H1 (cell line): ENCODE measurements at regions not wholly inside any gene's neighbourhood (a gene's known extent, or its start where the extent isn't known, plus 50 kb on each side); places are given as distances from the start of the nearest gene placed in this dataset.

Experiments
- FOSL1 ChIP-seq: IDR thresholded peaks from 2 replicates; pipeline ENCODE4 v1.6.1; 2011; ENCODE audit warnings: mild to moderate bottlenecking, low read depth, low read length, moderate library complexity; ENCODE audit not compliant: insufficient read depth
- GABPA ChIP-seq: IDR thresholded peaks from 2 replicates; pipeline ENCODE4 v1.6.1; 2011; ENCODE audit warnings: mild to moderate bottlenecking, low read length, moderate library complexity, borderline replicate concordance; ENCODE audit not compliant: insufficient read depth
- KDM1A ChIP-seq: fragments of 200-600, 300-600 bp; sonication (generic); IDR thresholded peaks from 2 replicates; pipeline ENCODE4 v1.7.1; 2016; ENCODE audit warnings: mild to moderate bottlenecking, low read length, borderline replicate concordance
- KDM5A ChIP-seq: fragments of 200-600 bp; IDR thresholded peaks from 2 replicates; pipeline ENCODE4 v1.7.1; 2012; ENCODE audit warnings: mild to moderate bottlenecking, low read length, inconsistent platforms, mixed read lengths
- POLR2A ChIP-seq, 2 experiments: IDR thresholded peaks; 1 replicate in 1 of 2; 2 replicates in 1 of 2; pipeline ENCODE4 v1.6.1; 2011; ENCODE audit warnings: low read depth in 2 of 2, low read length in 2 of 2, mild to moderate bottlenecking in 2 of 2; ENCODE audit errors: control extremely low read depth in 1 of 2
- SP1 ChIP-seq: IDR thresholded peaks from 2 replicates; pipeline ENCODE4 v1.6.1; 2011; ENCODE audit warnings: low read depth, low read length
- TEAD4 ChIP-seq: IDR thresholded peaks from 2 replicates; pipeline ENCODE4 v1.6.1; 2012; ENCODE audit warnings: low read depth, low read length, inconsistent platforms, mixed read lengths

DNA sequence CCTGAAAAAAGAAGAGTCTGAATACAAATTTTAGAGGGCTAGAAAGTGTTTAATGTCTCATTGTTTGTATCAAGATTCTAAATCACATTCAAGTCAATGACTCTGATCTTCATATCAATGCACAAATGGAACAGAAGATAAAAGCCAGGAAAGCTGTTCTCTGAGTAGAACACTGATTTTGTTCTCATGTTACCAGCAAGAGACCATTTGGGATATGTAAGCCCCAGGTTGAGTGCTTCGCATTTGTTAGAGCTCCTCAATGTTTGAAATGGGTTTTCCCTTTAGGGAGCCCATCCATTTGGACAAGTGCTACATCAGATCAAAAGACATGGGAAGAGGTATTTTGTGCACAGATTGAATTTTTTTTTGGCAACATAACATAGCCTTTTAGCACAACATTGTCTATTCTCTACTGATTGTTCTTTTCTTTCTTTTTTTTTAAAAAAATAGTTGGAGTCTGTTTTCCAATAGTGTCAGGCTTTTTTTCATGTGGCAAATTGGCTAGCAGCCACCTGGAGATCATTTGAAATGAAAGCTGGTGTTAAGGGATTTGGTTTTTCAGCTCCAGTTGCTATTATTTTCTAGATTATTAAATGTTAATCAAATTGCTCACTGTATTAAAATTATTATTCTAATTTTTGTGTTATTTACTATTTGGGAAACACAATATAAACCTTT is 74.5 kb upstream of the ZPLD1 start (continued):
- no peak for TF ChIP-seq GABPA
- no peak for TF ChIP-seq TEAD4
- no peak for TF ChIP-seq FOSL1
- no peak for TF ChIP-seq SP1
- no peak for TF ChIP-seq POLR2A (IDR thresholded peaks at IDR 0.05; ENCODE audit: control extremely low read depth in 1 of 2, low read depth in 2 of 2, low read length in 2 of 2)
- no peak for TF ChIP-seq KDM1A
- TF ChIP-seq KDM5A: no peak
